ENCODE measurements at regions not wholly inside any gene's neighbourhood (a gene's known extent, or its start where the extent isn't known, plus 50 kb on each side); places are given as distances from the start of the nearest gene placed in this dataset.
"Not testable (repeated sequence)": the region's sequence is repeated elsewhere in the genome, so short reads cannot be mapped to it uniquely, and the experiment has no call there.

- DNase-seq (ENCODE audit: low read depth in 1 of 2, low spot score in 1 of 2): no peak
- no peak for TF ChIP-seq JUND (IDR thresholded peaks at IDR 0.05; ENCODE audit: low read depth)
- in situ Hi-C loops (cut with HindIII; ENCODE audit: low pct_unique_long_range_greater_than_20kb, low sequenced_read_pairs): no loop called here
These were observed 196.4 kb downstream of the SDHAF3 start for GRCh38 chr7:97313900-97314299.

- in situ Hi-C loops (cut with HindIII; ENCODE audit: low pct_unique_long_range_greater_than_20kb, low sequenced_read_pairs): no loop called here
- no peak for DNase-seq (ENCODE audit: low read depth in 1 of 2, low spot score in 1 of 2)
- no peak for TF ChIP-seq JUND (IDR thresholded peaks at IDR 0.05; ENCODE audit: low read depth)
These were observed 200.1 kb downstream of the SDHAF3 start for GRCh38 chr7:97317575-97317974.

GRCh38 chr7:97329871-97330270, 212.4 kb downstream of the SDHAF3 start:
- DNase-seq (ENCODE audit: low read depth in 1 of 2, low spot score in 1 of 2); in situ Hi-C loops (cut with HindIII; ENCODE audit: low pct_unique_long_range_greater_than_20kb, low sequenced_read_pairs): not testable (repeated sequence)

GRCh38 chr7:97337849-97338248, 220.4 kb downstream of the SDHAF3 start:
- no peak for TF ChIP-seq JUND (IDR thresholded peaks at IDR 0.05; ENCODE audit: low read depth)
- no peak for DNase-seq (ENCODE audit: low read depth in 1 of 2, low spot score in 1 of 2)
- in situ Hi-C loops (cut with HindIII; ENCODE audit: low pct_unique_long_range_greater_than_20kb, low sequenced_read_pairs): no loop called here

- no peak for DNase-seq (ENCODE audit: low read depth in 1 of 2, low spot score in 1 of 2)
- TF ChIP-seq JUND (IDR thresholded peaks at IDR 0.05; ENCODE audit: low read depth): no peak
- in situ Hi-C loops (cut with HindIII; ENCODE audit: low pct_unique_long_range_greater_than_20kb, low sequenced_read_pairs): no loop called here
These were observed 225.0 kb downstream of the SDHAF3 start for GRCh38 chr7:97342512-97342911.

- no peak for TF ChIP-seq JUND (IDR thresholded peaks at IDR 0.05; ENCODE audit: low read depth)
- no peak for DNase-seq (ENCODE audit: low read depth in 1 of 2, low spot score in 1 of 2)
- in situ Hi-C loops (cut with HindIII; ENCODE audit: low pct_unique_long_range_greater_than_20kb, low sequenced_read_pairs): no loop called here
These were observed 228.9 kb downstream of the SDHAF3 start for GRCh38 chr7:97346349-97346748.

- no peak for DNase-seq (ENCODE audit: low read depth in 1 of 2, low spot score in 1 of 2)
- in situ Hi-C loops (cut with HindIII; ENCODE audit: low pct_unique_long_range_greater_than_20kb, low sequenced_read_pairs): no loop called here
- TF ChIP-seq JUND (IDR thresholded peaks at IDR 0.05; ENCODE audit: low read depth): no peak
These were observed 234.0 kb downstream of the SDHAF3 start for GRCh38 chr7:97351488-97351887.

GRCh38 chr7:97357459-97357858, 240.0 kb downstream of the SDHAF3 start:
- in situ Hi-C loops (cut with HindIII; ENCODE audit: low pct_unique_long_range_greater_than_20kb, low sequenced_read_pairs): no loop called here
- no peak for TF ChIP-seq JUND (IDR thresholded peaks at IDR 0.05; ENCODE audit: low read depth)
- no peak for DNase-seq (ENCODE audit: low read depth in 1 of 2, low spot score in 1 of 2)

GRCh38 chr7:97372882-97373281, 255.4 kb downstream of the SDHAF3 start:
- TF ChIP-seq JUND (IDR thresholded peaks at IDR 0.05; ENCODE audit: low read depth): no peak
- no peak for DNase-seq (ENCODE audit: low read depth in 1 of 2, low spot score in 1 of 2)
- in situ Hi-C loops (cut with HindIII; ENCODE audit: low pct_unique_long_range_greater_than_20kb, low sequenced_read_pairs): no loop called here

- in situ Hi-C loops (cut with HindIII; ENCODE audit: low pct_unique_long_range_greater_than_20kb, low sequenced_read_pairs): no loop called here
- no peak for DNase-seq (ENCODE audit: low read depth in 1 of 2, low spot score in 1 of 2)
- no peak for TF ChIP-seq JUND (IDR thresholded peaks at IDR 0.05; ENCODE audit: low read depth)
These were observed 256.2 kb downstream of the SDHAF3 start for GRCh38 chr7:97373736-97374135.

- TF ChIP-seq JUND (IDR thresholded peaks at IDR 0.05; ENCODE audit: low read depth): no peak
- in situ Hi-C loops (cut with HindIII; ENCODE audit: low pct_unique_long_range_greater_than_20kb, low sequenced_read_pairs): no loop called here
- no peak for DNase-seq (ENCODE audit: low read depth in 1 of 2, low spot score in 1 of 2)
These were observed 260.2 kb downstream of the SDHAF3 start for GRCh38 chr7:97377713-97378112.

- TF ChIP-seq JUND (IDR thresholded peaks at IDR 0.05; ENCODE audit: low read depth): no peak
- in situ Hi-C loops (cut with HindIII; ENCODE audit: low pct_unique_long_range_greater_than_20kb, low sequenced_read_pairs): no loop called here
- no peak for DNase-seq (ENCODE audit: low read depth in 1 of 2, low spot score in 1 of 2)
These were observed 264.5 kb downstream of the SDHAF3 start for GRCh38 chr7:97381815-97382554.

GRCh38 chr7:97390052-97390451, 272.6 kb downstream of the SDHAF3 start:
- in situ Hi-C loops (cut with HindIII; ENCODE audit: low pct_unique_long_range_greater_than_20kb, low sequenced_read_pairs): no loop called here
- TF ChIP-seq JUND (IDR thresholded peaks at IDR 0.05; ENCODE audit: low read depth): no peak
- DNase-seq (ENCODE audit: low read depth in 1 of 2, low spot score in 1 of 2): no peak

All from T47D (cell line).